Ovary (tissue), 7 donors: ENCODE measurements at regions not wholly inside any gene's neighbourhood (a gene's known extent, or its start where the extent isn't known, plus 50 kb on each side); places are given as distances from the start of the nearest gene placed in this dataset.

ENCODE experiments used
- DNase-seq, 5 donors: peaks; one replicate each; pipeline ENCODE4 v3.0.0-alpha.2; 2019 to 2020
- H3K27ac ChIP-seq, 2 donors: fragments of 200-600 bp; one replicate each; pipeline versions ENCODE4 v1.5.1 to v1.8.0; 2019 to 2022
- H3K27me3 ChIP-seq: fragments of 200-600 bp; one replicate; pipeline ENCODE4 v1.8.0; 2022
- H3K36me3 ChIP-seq: fragments of 200-600 bp; sonication (generic); one replicate; pipeline ENCODE4 v1.5.1; 2019
- H3K4me1 ChIP-seq: one replicate; pipeline ENCODE4 v1.8.1; 2013; ENCODE audit warnings: mild to moderate bottlenecking, moderate library complexity; ENCODE audit not compliant: insufficient read depth
- H3K4me3 ChIP-seq: fragments of 200-600 bp; sonication (generic); one replicate; pipeline ENCODE4 v1.5.1; 2017
- H3K9me3 ChIP-seq, 2 donors: fragments of 200-600 bp in 1 of 2; sonication (generic) in 1 of 2; one replicate each; pipeline versions ENCODE4 v1.5.1 to v1.8.1; 2013 to 2019; ENCODE audit warnings: mild to moderate bottlenecking in 1 of 2, moderate library complexity in 1 of 2
- CTCF ChIP-seq, 3 donors: fragments of 450-650 bp in 2 of 3; fragments of 200-600 bp in 1 of 3; IDR thresholded peaks; one replicate each; pipeline versions ENCODE4 v1.5.1 to v1.8.0; 2016 to 2022; ENCODE audit warnings: antibody characterized with exemption in 3 of 3, mild to moderate bottlenecking in 1 of 3
- EP300 ChIP-seq: sonication (generic); formaldehyde crosslinking; IDR thresholded peaks from one replicate; pipeline ENCODE4 v1.6.1; 2017; ENCODE audit warnings: antibody characterized with exemption
- POLR2A ChIP-seq: fragments of 450-650 bp; IDR thresholded peaks from one replicate; pipeline ENCODE4 v1.6.1; 2017; ENCODE audit warnings: antibody characterized with exemption, mild to moderate bottlenecking, moderate library complexity
- WGBS, 3 donors: extraction: QIAGEN DNeasy Blood & Tissue Kit in 1 of 3; methylation state at CpG; one replicate each; pipeline versions ENCODE4 v1.1.5 to v1.1.7; 2013 to 2017; 5-methylcytosine and 5-hydroxymethylcytosine counted together
- intact Hi-C, 4 donors: fragments of 100-400 bp; cut with DNase I; formaldehyde crosslinking; loops; one replicate each; pipeline versions ENCODE4 v1.11.0 to v1.15.1; 2022 to 2023
- donor health status: DM: no; HTN: no; CAD: no; lungs with moderate emphysema.
- donor health status: DM: no; HTN: no; CAD: no.
- donor health status: Bipolar disorder and iron deficiency.
- donor health status: DM: no; HTN: no; CAD: no.
- donor health status: DM: yes; HTN: yes; CAD: no.

DNA sequence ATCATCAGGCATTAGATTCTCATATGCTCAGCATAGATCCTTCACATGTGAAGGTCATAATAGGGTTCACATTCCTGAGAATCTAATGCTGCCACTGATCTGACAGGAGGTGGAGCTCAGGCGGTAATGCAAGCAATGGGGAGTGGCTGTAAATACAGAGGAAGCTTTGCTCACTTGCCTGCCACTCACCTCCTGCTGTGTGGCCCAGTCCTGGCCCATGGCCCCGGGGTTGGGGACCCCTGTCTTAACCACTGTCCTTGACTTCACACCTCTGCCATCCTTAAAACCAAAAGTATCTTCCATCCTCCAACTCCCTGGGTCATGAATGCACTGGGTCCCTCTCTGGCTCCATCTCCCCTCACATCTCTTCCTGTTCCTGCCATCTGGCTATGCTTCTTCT lies 129.1 kb downstream of the HMX1 start:
- Histone ChIP-seq H3K27ac (no peak overlapping the region), H3K4me1 (no peaks in the 10 kb centered on the region), H3K4me3 (no peak overlapping the region), H3K36me3 (no peaks in the 10 kb centered on the region), H3K9me3 (peaks cover 0 to 3% of the 10 kb centered on the region in 2 donors), H3K27me3 (no peaks in the 10 kb centered on the region)
- 49 to 64% (median 53%) methylated on average over 2 of the region's 2 CpGs for WGBS, 3 donors
- no peak for TF ChIP-seq CTCF (IDR thresholded peaks at IDR 0.05)
- no peak for TF ChIP-seq POLR2A
- no peak for TF ChIP-seq EP300
- DNase-seq: no peak
- intact Hi-C loops: no loop called here

- 75 to 80% (median 76%) methylated on average over 12 of the region's 12 CpGs for WGBS, 3 donors
- no peak overlapping the region for H3K27ac ChIP-seq
- no peak for DNase-seq
- intact Hi-C loops: no loop called here
- TF ChIP-seq POLR2A: no peak
- TF ChIP-seq EP300: no peak
- TF ChIP-seq CTCF (IDR thresholded peaks at IDR 0.05): no peak
- no peaks in the 10 kb centered on the region for H3K27me3 ChIP-seq
- H3K9me3 ChIP-seq: peaks cover 0 to 3% of the 10 kb centered on the region in 2 donors
- no peak overlapping the region for H3K4me3 ChIP-seq
- no peaks in the 10 kb centered on the region for H3K4me1 ChIP-seq
- no peaks in the 10 kb centered on the region for H3K36me3 ChIP-seq
Observed at GRCh38 chr4:8741513-8742226, 130.0 kb downstream of the HMX1 start.

GRCh38 chr4:8740666-8741395 lies 130.8 kb downstream of the HMX1 start:
- H3K4me3 ChIP-seq: no peak overlapping the region
- TF ChIP-seq EP300: no peak
- TF ChIP-seq CTCF (IDR thresholded peaks at IDR 0.05): no peak
- TF ChIP-seq POLR2A: no peak
- DNase-seq: no peak
- WGBS, 3 donors: 48 to 55% (median 49%) methylated on average over 21 to 22 of the region's 22 CpGs
- no peaks in the 10 kb centered on the region for H3K27me3 ChIP-seq
- intact Hi-C loops: no loop called here
- H3K9me3 ChIP-seq: peaks cover 0 to 3% of the 10 kb centered on the region in 2 donors
- H3K36me3 ChIP-seq: no peaks in the 10 kb centered on the region
- H3K4me1 ChIP-seq: no peaks in the 10 kb centered on the region
- no peak overlapping the region for H3K27ac ChIP-seq

GRCh38 chr4:8739820-8740665 lies 131.6 kb downstream of the HMX1 start:
- WGBS, 3 donors: 65 to 69% (median 68%) methylated on average over 23 of the region's 23 CpGs
- Histone ChIP-seq H3K4me3 (no peak overlapping the region), H3K9me3 (peaks cover 0 to 3% of the 10 kb centered on the region in 2 donors), H3K27me3 (no peaks in the 10 kb centered on the region), H3K36me3 (no peaks in the 10 kb centered on the region), H3K4me1 (no peaks in the 10 kb centered on the region), H3K27ac (no peak overlapping the region)
- intact Hi-C loops: no loop called here
- no peak for TF ChIP-seq CTCF (IDR thresholded peaks at IDR 0.05)
- TF ChIP-seq POLR2A: no peak
- no peak for TF ChIP-seq EP300
- no peak for DNase-seq
